ENCODE measurements at regions not wholly inside any gene's neighbourhood (a gene's known extent, or its start where the extent isn't known, plus 50 kb on each side); places are given as distances from the start of the nearest gene placed in this dataset.
"Not testable (repeated sequence)": the region's sequence is repeated elsewhere in the genome, so short reads cannot be mapped to it uniquely, and the experiment has no call there.

- no peaks in the 10 kb centered on the region for H3K4me1 ChIP-seq
- H3K36me3 ChIP-seq: peaks cover 0 to 5% (median 0%) of the 10 kb centered on the region in 3 donors
- no peaks in the 10 kb centered on the region for H3K27me3 ChIP-seq
- no peak overlapping the region for H3K4me3 ChIP-seq
- 88 to 89% methylated on average over 1 of the region's 1 CpG for WGBS, 2 donors
- TF ChIP-seq CTCF (IDR thresholded peaks at IDR 0.05): no peak
- TF ChIP-seq POLR2A (IDR thresholded peaks at IDR 0.05): no peak
- TF ChIP-seq EP300 (IDR thresholded peaks at IDR 0.05): no peak
- H3K9me3 ChIP-seq: peaks cover 0 to 7% (median 0%) of the 10 kb centered on the region in 4 donors
- no peak for DNase-seq (ENCODE audit: low spot score in 2 of 2)
- no peak overlapping the region for H3K27ac ChIP-seq
These were observed 121.2 kb upstream of the FOXP2 start for GRCh38 chr7:114293289-114294012.

GRCh38 chr7:114279901-114280300 is 134.7 kb upstream of the FOXP2 start:
- no peaks in the 10 kb centered on the region for H3K4me1 ChIP-seq
- no peak for TF ChIP-seq POLR2A (IDR thresholded peaks at IDR 0.05)
- no peak for TF ChIP-seq EP300 (IDR thresholded peaks at IDR 0.05)
- TF ChIP-seq CTCF (IDR thresholded peaks at IDR 0.05): no peak
- H3K36me3 ChIP-seq: no peaks in the 10 kb centered on the region
- WGBS, 2 donors: 94 to 96% methylated on average over 1 of the region's 1 CpG
- H3K27ac ChIP-seq: no peak overlapping the region
- no peak for DNase-seq (ENCODE audit: low spot score in 2 of 2)
- no peak overlapping the region for H3K4me3 ChIP-seq
- H3K9me3 ChIP-seq: no peaks in the 10 kb centered on the region
- H3K27me3 ChIP-seq: no peaks in the 10 kb centered on the region

- no peaks in the 10 kb centered on the region for H3K36me3 ChIP-seq
- 57 to 61% methylated on average over 1 of the region's 1 CpG for WGBS, 2 donors
These were observed 141.4 kb upstream of the FOXP2 start for GRCh38 chr7:114273218-114273617.

GRCh38 chr7:114269714-114270113 is 144.9 kb upstream of the FOXP2 start:
- 35 to 36% methylated on average over 1 of the region's 1 CpG for WGBS, 2 donors
- no peak for DNase-seq (ENCODE audit: low spot score in 2 of 2)
- H3K27ac ChIP-seq: no peak overlapping the region
- H3K27me3 ChIP-seq: no peaks in the 10 kb centered on the region
- H3K4me3 ChIP-seq: no peak overlapping the region
- peaks cover 0 to 6% (median 0%) of the 10 kb centered on the region in 4 donors for H3K9me3 ChIP-seq
- H3K4me1 ChIP-seq: no peaks in the 10 kb centered on the region
- TF ChIP-seq EP300 (IDR thresholded peaks at IDR 0.05) (no peak), CTCF (IDR thresholded peaks at IDR 0.05) (no peak), POLR2A (IDR thresholded peaks at IDR 0.05) (no peak)
- no peaks in the 10 kb centered on the region for H3K36me3 ChIP-seq

More at GRCh38 chr7:114273218-114273617, 141.4 kb upstream of the FOXP2 start:
- H3K9me3 ChIP-seq: peaks cover 0 to 4% (median 0%) of the 10 kb centered on the region in 4 donors
- no peak for DNase-seq (ENCODE audit: low spot score in 2 of 2)
- H3K4me3 ChIP-seq: no peak overlapping the region
- no peaks in the 10 kb centered on the region for H3K27me3 ChIP-seq
- no peak overlapping the region for H3K27ac ChIP-seq
- H3K4me1 ChIP-seq: no peaks in the 10 kb centered on the region
- no peak for TF ChIP-seq POLR2A (IDR thresholded peaks at IDR 0.05)
- TF ChIP-seq EP300 (IDR thresholded peaks at IDR 0.05): no peak
- TF ChIP-seq CTCF (IDR thresholded peaks at IDR 0.05): no peak

- not testable (repeated sequence) for H3K9me3 ChIP-seq; DNase-seq (ENCODE audit: low spot score in 2 of 2); H3K4me3 ChIP-seq; H3K27ac ChIP-seq; H3K27me3 ChIP-seq; H3K4me1 ChIP-seq; H3K36me3 ChIP-seq
- WGBS, 2 donors: 95 to 99% methylated on average over 3 of the region's 3 CpGs
These were observed 147.1 kb upstream of the FOXP2 start for GRCh38 chr7:114267550-114267949.
